GM23338 (cell line): ENCODE measurements at regions not wholly inside any gene's neighbourhood (a gene's known extent, or its start where the extent isn't known, plus 50 kb on each side); places are given as distances from the start of the nearest gene placed in this dataset.

Experiments
- CTCF ChIP-seq, 2 experiments: fragments of 200-600 bp in 1 of 2; sonication (generic) in 1 of 2; conservative IDR thresholded peaks; 2 replicates each; pipeline versions ENCODE4 v1.5.1 to v1.6.1; 2016 to 2017; ENCODE audit warnings: antibody characterized with exemption in 2 of 2, low read depth in 2 of 2, mild to moderate bottlenecking in 2 of 2, moderate library complexity in 1 of 2
- EZH2 ChIP-seq: fragments of 200-600 bp; sonication (generic); IDR thresholded peaks from one replicate; pipeline ENCODE4 v1.8.0; 2017; ENCODE audit warnings: antibody characterized with exemption, mild to moderate bottlenecking, low read depth; ENCODE audit not compliant: unreplicated experiment
- JUNB ChIP-seq: IDR thresholded peaks from one replicate; pipeline ENCODE4 v1.6.1; 2016; ENCODE audit warnings: antibody characterized with exemption; ENCODE audit not compliant: unreplicated experiment
- POLR2AphosphoS5 ChIP-seq: IDR thresholded peaks from 2 replicates; pipeline ENCODE4 v1.6.1; 2016; ENCODE audit warnings: antibody characterized with exemption, low read depth
- REST ChIP-seq: IDR thresholded peaks from one replicate; pipeline ENCODE4 v1.6.1; 2018; ENCODE audit warnings: antibody characterized with exemption; ENCODE audit not compliant: unreplicated experiment
- STAT1 ChIP-seq: IDR thresholded peaks from one replicate; pipeline ENCODE4 v1.6.1; 2016; ENCODE audit warnings: antibody characterized with exemption; ENCODE audit not compliant: unreplicated experiment
- ZNF114 ChIP-seq: fragments of 250-450 bp; sonication (Bioruptor Pico); IDR thresholded peaks from 2 replicates; pipeline ENCODE4 v1.5.0; 2020; ENCODE audit warnings: mild to moderate bottlenecking, moderate library complexity
- ZNF462 ChIP-seq: fragments of 250-450 bp; sonication (Bioruptor Pico); IDR thresholded peaks from 2 replicates; pipeline ENCODE4 v1.5.0; 2020; ENCODE audit warnings: mild to moderate bottlenecking, moderate library complexity

- no peak for TF ChIP-seq CTCF (conservative IDR thresholded peaks at IDR 0.05; ENCODE audit: low read depth in 2 of 2)
- no peak for TF ChIP-seq EZH2
- TF ChIP-seq JUNB: no peak
- TF ChIP-seq ZNF462 (CRISPR knock-in tag): no peak
- TF ChIP-seq REST: no peak
- no peak for TF ChIP-seq POLR2AphosphoS5
- no peak for TF ChIP-seq ZNF114
- no peak for TF ChIP-seq STAT1
These were observed 103.3 kb upstream of the KIT start for GRCh38 chr4:54554339-54554990.
